SHP77 treated with DMSO at 0.1 percent for 48 hours (cell line): ENCODE measurements at regions not wholly inside any gene's neighbourhood (a gene's known extent, or its start where the extent isn't known, plus 50 kb on each side); places are given as distances from the start of the nearest gene placed in this dataset.
"Not testable (repeated sequence)": the region's sequence is repeated elsewhere in the genome, so short reads cannot be mapped to it uniquely, and the experiment has no call there.

Experiments used
- DNase-seq: peaks from one replicate; lab custom pipeline; 2025; lab: John Stamatoyannopoulos, UW

GRCh38 chr2:77834360-77835002 is 312.3 kb upstream of the LRRTM4 start:
- DNase-seq, result no peak

GRCh38 chr2:77838441-77838840 is 316.3 kb upstream of the LRRTM4 start:
- no peak for DNase-seq

- no peak for DNase-seq
Measured at GRCh38 chr2:77839102-77839501, 316.9 kb upstream of the LRRTM4 start.

DNA sequence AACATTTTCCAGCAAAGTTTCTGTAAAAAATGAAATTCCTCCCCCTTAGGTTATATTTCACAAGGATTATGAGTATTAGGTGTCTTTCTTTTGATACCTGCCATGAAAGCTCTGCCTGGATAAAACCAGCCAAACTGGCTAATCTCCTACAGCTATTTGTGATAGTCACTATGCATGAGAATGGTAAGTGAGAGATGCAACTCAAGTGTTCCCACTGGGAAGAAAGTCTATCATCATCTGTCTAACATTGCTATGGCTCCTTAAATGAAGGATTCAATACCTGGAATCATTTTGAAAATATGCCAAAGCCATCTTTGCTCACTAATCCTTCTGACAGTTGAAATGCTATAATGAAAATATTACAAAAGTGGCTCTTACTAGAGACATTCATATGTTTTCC is 339.9 kb upstream of the LRRTM4 start:
- DNase-seq, result no peak

DNA sequence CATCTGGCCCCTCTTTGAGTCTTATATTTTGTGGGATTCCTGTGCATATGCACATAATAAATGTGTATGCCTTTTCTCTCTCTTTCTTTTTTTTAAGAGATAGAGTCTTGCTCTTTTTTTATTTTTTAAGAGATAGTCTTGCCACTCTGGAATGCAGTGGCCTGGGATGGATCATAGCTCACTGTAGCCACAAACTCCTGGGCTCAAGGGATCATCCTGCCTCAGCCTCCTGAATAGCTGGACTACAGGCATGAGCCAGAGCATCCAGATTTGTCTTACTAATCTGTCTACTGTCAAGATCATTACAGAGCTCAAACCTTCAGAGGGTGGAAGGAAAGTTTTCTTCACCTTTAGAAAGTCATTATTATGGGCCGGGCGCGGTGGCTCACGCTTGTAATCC is 342.2 kb upstream of the LRRTM4 start:
- no peak for DNase-seq

GRCh38 chr2:77866661-77867060 is 344.5 kb upstream of the LRRTM4 start:
- DNase-seq, result no peak

DNA sequence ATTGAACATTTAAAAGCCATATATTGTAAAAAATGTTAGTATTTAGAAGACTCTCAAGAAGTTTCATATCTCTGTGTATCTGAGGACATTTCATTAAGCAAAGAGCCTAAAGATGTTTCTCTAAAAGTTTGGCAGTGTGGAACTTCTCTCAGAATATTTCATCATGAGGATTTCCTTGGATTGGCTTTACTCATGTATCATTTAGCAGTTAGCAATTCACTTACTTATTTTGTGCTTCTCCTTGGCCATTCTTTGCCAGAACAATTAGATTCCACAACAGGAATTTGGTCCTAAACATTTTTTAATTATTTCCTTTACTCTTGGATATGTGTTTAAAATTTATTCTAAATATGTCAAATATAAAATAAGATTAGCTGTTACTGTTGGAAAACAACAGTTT is 345.0 kb upstream of the LRRTM4 start:
- no peak for DNase-seq

DNA sequence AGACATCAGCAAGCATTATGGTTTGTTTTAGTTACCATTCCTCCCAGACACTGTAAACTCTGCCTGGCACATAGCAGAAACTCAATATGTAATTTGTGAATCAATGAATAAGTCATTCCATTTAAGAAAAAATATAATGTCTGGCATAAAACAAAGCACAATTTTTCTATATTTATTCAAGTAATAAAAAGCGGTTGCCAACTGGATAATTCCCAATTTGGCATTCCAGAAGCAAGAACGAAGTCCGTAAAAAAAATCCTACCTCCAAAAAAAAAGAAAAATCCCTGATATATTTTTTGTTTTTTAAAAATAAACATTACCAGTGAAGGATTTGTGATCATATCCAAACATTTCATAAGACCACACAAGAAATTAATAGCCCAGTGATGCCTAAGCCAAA is 351.3 kb upstream of the LRRTM4 start:
- DNase-seq, result no peak

GRCh38 chr2:77900211-77900610 is 378.0 kb upstream of the LRRTM4 start:
- DNase-seq, result not testable (repeated sequence)

DNA sequence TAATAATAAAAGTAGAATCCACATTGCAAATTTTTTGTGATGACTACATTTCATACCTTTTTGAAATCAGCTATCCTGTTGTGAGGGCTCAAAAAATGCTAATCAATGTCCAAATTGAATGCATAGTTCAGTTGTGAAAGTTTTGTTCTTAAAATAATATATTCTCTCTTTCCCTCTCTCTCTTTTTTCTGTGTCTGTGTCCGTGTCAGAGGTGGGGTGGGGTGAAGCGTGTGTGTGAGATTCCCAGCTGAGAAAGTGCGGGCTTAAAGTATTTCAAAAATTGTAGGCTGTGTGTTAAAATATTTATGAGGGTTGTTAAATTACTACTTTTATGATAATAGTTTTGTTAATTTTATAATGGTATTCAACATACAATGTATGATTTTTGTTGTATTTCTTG is 388.0 kb upstream of the LRRTM4 start:
- no peak for DNase-seq

- DNase-seq, result no peak
Measured at GRCh38 chr2:77920838-77921366, 398.7 kb upstream of the LRRTM4 start.

- no peak for DNase-seq
Measured at GRCh38 chr2:77922567-77922966, 400.4 kb upstream of the LRRTM4 start.

- no peak for DNase-seq
Measured at GRCh38 chr2:77937366-77937765, 415.2 kb upstream of the LRRTM4 start.

- no peak for DNase-seq
Measured at GRCh38 chr2:77938462-77938861, 416.3 kb upstream of the LRRTM4 start.

- no peak for DNase-seq
Measured at GRCh38 chr2:77939370-77939769, 417.2 kb upstream of the LRRTM4 start.

- DNase-seq, result no peak
Measured at GRCh38 chr2:77939801-77940200, 417.6 kb upstream of the LRRTM4 start.

DNA sequence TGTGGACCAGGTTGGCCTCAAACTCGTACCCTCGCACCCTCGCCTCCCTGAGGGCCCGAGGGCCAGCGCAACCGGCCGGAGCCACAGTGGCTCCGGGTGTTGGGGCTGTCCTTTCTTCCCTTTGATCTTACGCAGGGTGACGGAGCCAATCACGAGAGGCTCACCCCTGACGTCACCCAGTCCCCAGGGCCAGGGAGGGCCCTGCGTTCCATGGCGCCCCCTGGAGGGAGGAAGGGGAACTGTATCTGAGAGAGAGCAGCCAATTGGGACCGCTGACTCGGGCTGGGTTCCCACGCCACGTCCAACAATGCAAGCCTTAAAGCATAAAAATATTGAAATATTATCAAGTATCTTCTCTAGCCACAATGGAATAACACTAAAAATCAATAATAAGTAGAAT is 432.8 kb upstream of the LRRTM4 start:
- no peak for DNase-seq

- no peak for DNase-seq
Measured at GRCh38 chr2:77962943-77963342, 440.8 kb upstream of the LRRTM4 start.

DNA sequence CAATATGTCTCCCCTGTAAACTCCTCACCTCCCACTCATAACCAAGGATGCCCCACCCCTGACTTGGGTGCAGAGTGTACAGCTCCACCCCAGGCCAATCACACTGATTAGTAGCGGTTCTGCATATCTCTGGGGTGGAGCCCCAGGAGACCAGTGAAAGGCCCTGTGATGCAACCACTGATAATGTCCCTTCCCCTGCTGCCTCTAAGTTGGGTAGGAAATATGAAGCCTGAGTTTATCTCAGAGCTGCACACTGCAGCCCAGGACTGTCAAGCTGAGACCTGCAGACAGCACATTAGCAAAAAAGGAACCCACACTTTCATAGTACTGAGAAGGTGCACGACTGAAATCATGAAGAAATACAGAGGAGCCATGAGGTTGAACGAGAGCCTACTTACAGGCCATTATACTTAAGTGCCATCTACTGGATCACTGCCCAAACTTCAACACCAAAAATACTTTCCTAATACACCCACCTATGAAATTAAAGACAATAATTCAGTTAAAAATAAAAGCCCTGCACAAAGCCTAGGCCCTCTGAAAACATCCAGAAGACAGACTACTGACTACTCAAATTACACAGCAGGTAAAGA is 455.4 kb upstream of the LRRTM4 start:
- DNase-seq, result no peak

- no peak for DNase-seq
Measured at GRCh38 chr2:77995161-77995560, 473.0 kb upstream of the LRRTM4 start.

DNA sequence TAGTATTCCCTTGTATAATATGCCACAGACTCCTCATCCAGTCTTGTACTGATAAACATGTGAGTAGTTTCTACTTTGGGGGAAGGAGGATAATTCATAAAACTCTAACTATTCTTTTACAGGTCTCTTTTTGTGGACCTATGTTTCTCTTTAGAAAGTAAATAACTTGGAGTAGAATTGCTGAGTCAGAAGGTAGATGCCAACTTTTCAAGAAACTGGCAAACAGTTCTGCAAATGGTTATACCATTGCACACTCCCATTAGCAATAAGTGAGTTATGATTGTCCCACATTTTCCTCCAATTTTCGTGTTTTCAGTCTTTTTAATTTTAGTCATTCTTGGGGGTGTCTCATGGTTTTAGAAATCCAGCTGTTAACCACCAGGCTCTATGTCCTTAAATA is 477.2 kb upstream of the LRRTM4 start:
- no peak for DNase-seq

DNA sequence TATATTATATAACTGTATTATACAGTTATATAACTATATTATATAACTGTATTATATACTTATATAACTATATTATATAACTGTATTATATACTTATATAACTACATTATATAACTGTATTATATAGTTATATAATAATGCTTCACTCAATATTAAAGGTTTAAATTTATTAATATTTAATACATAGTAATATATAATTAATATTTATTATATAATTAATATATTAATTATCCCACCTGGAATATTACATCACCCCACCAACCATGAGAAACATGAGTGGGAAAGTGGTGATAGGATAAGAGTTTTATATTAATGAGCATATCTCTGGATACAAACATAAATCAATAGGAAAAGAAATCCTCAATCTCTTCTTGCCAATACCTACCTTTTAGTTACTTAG is 487.1 kb upstream of the LRRTM4 start:
- no peak for DNase-seq

- DNase-seq, result no peak
Measured at GRCh38 chr2:78011251-78011650, 489.1 kb upstream of the LRRTM4 start.

- DNase-seq, result no peak
Measured at GRCh38 chr2:78020491-78020890, 498.3 kb upstream of the LRRTM4 start.
